Karpas-422 (cell line): ENCODE measurements at regions not wholly inside any gene's neighbourhood (a gene's known extent, or its start where the extent isn't known, plus 50 kb on each side); places are given as distances from the start of the nearest gene placed in this dataset.

Experiments used
- DNase-seq: peaks from one replicate; pipeline ENCODE4 v3.0.0-alpha.2; 2015
- H2AFZ ChIP-seq: fragments of 200-600 bp; sonication (generic); 2 replicates; pipeline ENCODE4 v1.6.1; 2014; ENCODE audit warnings: antibody characterized with exemption, low read length, mixed read lengths
- H3K27ac ChIP-seq: fragments of 200-600 bp; sonication (generic); 2 replicates; pipeline ENCODE4 v1.5.1; 2014; ENCODE audit warnings: mild to moderate bottlenecking, low read length, moderate library complexity
- H3K27me3 ChIP-seq: fragments of 200-600 bp; sonication (generic); 2 replicates; pipeline ENCODE4 v1.6.1; 2014; ENCODE audit warnings: low read length, mixed read lengths
- H3K36me3 ChIP-seq: fragments of 200-600 bp; sonication (generic); 2 replicates; pipeline ENCODE4 v1.6.1; 2014; ENCODE audit warnings: low read length, mixed read lengths; ENCODE audit not compliant: insufficient read depth
- H3K4me1 ChIP-seq: fragments of 200-600 bp; sonication (generic); 2 replicates; pipeline ENCODE4 v1.6.1; 2014; ENCODE audit warnings: mild to moderate bottlenecking, low read length, mixed read lengths
- H3K4me2 ChIP-seq: fragments of 200-600 bp; sonication (generic); 2 replicates; pipeline ENCODE4 v1.6.1; 2014; ENCODE audit warnings: low read length, low read depth, mild to moderate bottlenecking; ENCODE audit not compliant: poor library complexity, severe bottlenecking
- H3K4me3 ChIP-seq: fragments of 200-600 bp; sonication (generic); 2 replicates; pipeline ENCODE4 v1.5.1; 2014; ENCODE audit warnings: mild to moderate bottlenecking, antibody characterized with exemption, low read length, mixed read lengths
- H3K79me2 ChIP-seq: fragments of 200-600 bp; sonication (generic); 2 replicates; pipeline ENCODE4 v1.6.1; 2014; ENCODE audit warnings: mild to moderate bottlenecking, low read length, mixed read lengths
- H3K9ac ChIP-seq: fragments of 200-600 bp; sonication (generic); 2 replicates; pipeline ENCODE4 v1.6.0; 2014; ENCODE audit warnings: low read length
- H3K9me2 ChIP-seq: fragments of 200-600 bp; sonication (generic), shearing (Covaris generic); replicated peaks from 2 replicates; pipeline ENCODE4 v1.6.0; 2014; ENCODE audit warnings: mild to moderate bottlenecking, low read length, moderate library complexity; ENCODE audit not compliant: insufficient read depth
- H3K9me3 ChIP-seq: fragments of 300-700, 200-600 bp; sonication (generic); 2 replicates; pipeline ENCODE4 v1.6.1; 2014; ENCODE audit warnings: low read length, mixed read lengths
- H4K20me1 ChIP-seq: fragments of 200-600 bp; sonication (generic); 2 replicates; pipeline ENCODE4 v1.6.1; 2014; ENCODE audit warnings: mild to moderate bottlenecking, antibody characterized with exemption, low read length, low read depth; ENCODE audit not compliant: insufficient read depth

DNA sequence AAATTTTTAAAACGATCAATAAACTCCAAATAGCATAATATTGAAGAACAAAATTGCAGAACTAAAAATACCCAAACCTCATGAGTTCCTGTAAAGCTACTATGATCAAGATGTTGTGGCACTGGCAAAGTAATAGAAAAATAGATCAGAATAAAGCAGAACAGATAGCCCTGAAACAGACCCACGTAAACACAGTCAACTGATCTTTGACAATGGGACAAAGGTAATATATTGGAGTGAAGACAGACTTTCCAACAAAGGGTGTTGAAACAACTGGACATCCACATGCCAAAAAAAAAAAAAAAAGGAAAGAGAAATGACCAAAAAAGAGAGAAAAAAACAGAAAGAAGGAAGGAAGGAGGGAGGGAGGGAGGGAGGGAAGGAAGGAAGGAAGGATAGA is 138.7 kb downstream of the IRS2 start:
- no peaks in the 10 kb centered on the region for H3K9me2 ChIP-seq
- no peaks in the 10 kb centered on the region for H4K20me1 ChIP-seq
- no peaks in the 10 kb centered on the region for H3K36me3 ChIP-seq
- no peak overlapping the region for H3K4me3 ChIP-seq
- no peak overlapping the region for H3K27ac ChIP-seq
- no peak overlapping the region for H3K4me2 ChIP-seq
- no peaks in the 10 kb centered on the region for H3K79me2 ChIP-seq
- H3K9ac ChIP-seq, result no peak overlapping the region
- no peaks in the 10 kb centered on the region for H3K9me3 ChIP-seq
- no peaks in the 10 kb centered on the region for H3K27me3 ChIP-seq
- H2AFZ ChIP-seq, result no peak overlapping the region
- no peaks in the 10 kb centered on the region for H3K4me1 ChIP-seq
- no peak for DNase-seq

DNA sequence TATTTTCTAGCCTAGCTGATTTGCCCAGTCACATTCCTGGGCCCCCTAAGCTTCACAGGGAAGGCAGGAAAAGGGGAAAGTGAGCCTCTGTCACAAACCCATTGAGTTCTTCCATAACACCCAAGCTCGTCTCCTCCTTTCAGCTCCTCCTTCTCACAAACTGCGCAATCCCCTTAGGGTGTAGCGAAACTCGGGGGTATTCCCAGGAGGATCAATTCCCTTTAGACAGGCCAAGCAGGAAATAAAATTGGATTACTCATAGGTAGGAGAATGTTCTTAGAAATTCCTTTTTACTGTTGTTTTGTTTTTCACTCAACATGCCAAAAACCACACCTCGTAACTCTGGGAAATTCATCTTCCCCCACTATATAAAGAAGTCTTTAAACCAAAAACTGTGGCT is 139.3 kb downstream of the IRS2 start:
- Histone ChIP-seq H4K20me1 (no peaks in the 10 kb centered on the region), H3K9ac (no peak overlapping the region), H3K4me1 (no peaks in the 10 kb centered on the region), H3K4me2 (no peak overlapping the region), H3K9me3 (no peaks in the 10 kb centered on the region), H3K4me3 (no peak overlapping the region), H2AFZ (no peak overlapping the region), H3K79me2 (no peaks in the 10 kb centered on the region), H3K27ac (no peak overlapping the region), H3K27me3 (no peaks in the 10 kb centered on the region), H3K9me2 (no peaks in the 10 kb centered on the region), H3K36me3 (no peaks in the 10 kb centered on the region)
- DNase-seq, result no peak

DNA sequence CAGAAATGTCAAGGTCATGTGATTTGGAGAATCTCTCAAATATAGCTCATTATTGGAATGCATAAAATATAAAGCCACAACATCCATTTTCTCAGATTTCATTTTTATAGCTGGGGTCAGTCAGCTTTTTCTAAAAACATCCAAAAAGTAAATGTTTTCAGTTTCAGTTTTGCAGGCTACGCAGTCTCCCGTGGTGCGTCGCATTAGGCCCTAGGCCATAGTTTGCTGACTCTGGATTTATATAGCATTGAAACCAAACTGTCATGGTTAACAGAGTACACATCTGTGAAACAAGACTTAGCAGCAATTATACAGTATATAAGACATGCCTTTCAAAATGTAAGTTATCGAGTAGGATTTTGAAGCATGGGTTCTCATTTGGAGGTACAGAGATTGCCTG is 140.0 kb downstream of the IRS2 start:
- no peaks in the 10 kb centered on the region for H4K20me1 ChIP-seq
- no peak for DNase-seq

DNA sequence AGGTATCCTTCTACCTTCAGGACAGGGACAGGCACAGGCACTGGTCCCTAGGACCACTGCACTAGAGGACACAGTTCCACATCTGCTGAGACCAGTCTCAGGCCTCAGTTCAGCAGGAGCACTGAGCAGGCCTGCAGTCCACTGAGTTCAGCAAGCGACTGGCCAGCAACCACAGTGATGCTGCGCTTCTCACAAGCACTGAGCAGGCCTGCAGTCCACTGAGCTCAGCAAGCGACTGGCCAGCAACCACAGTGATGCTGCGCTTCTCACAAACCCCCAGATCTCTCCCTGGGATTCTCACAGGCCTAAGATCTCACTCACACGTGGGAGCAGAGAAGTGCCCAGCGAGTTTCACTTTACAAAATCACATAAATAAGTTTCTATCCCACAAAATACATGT is 140.6 kb downstream of the IRS2 start:
- DNase-seq, result no peak
- H2AFZ ChIP-seq, result no peak overlapping the region
- H3K4me2 ChIP-seq, result no peak overlapping the region
- no peak overlapping the region for H3K27ac ChIP-seq
- H3K27me3 ChIP-seq, result no peaks in the 10 kb centered on the region
- H3K79me2 ChIP-seq, result no peaks in the 10 kb centered on the region
- H3K4me3 ChIP-seq, result no peak overlapping the region
- H3K9ac ChIP-seq, result no peak overlapping the region
- H3K4me1 ChIP-seq, result no peaks in the 10 kb centered on the region
- H3K36me3 ChIP-seq, result no peaks in the 10 kb centered on the region
- no peaks in the 10 kb centered on the region for H4K20me1 ChIP-seq
- no peaks in the 10 kb centered on the region; the same call in 1 of the 2 replicates for H3K9me3 ChIP-seq
- H3K9me2 ChIP-seq, result no peaks in the 10 kb centered on the region

More for the DNA sequence above, 140.0 kb downstream of the IRS2 start:
- no peak overlapping the region for H3K4me2 ChIP-seq
- no peaks in the 10 kb centered on the region; the same call in 1 of the 2 replicates for H3K9me3 ChIP-seq
- no peaks in the 10 kb centered on the region for H3K36me3 ChIP-seq
- H3K9ac ChIP-seq, result no peak overlapping the region
- H3K4me1 ChIP-seq, result no peaks in the 10 kb centered on the region
- H3K27me3 ChIP-seq, result no peaks in the 10 kb centered on the region
- no peaks in the 10 kb centered on the region for H3K9me2 ChIP-seq
- no peaks in the 10 kb centered on the region for H3K79me2 ChIP-seq
- H3K4me3 ChIP-seq, result no peak overlapping the region
- H2AFZ ChIP-seq, result no peak overlapping the region
- no peak overlapping the region for H3K27ac ChIP-seq

DNA sequence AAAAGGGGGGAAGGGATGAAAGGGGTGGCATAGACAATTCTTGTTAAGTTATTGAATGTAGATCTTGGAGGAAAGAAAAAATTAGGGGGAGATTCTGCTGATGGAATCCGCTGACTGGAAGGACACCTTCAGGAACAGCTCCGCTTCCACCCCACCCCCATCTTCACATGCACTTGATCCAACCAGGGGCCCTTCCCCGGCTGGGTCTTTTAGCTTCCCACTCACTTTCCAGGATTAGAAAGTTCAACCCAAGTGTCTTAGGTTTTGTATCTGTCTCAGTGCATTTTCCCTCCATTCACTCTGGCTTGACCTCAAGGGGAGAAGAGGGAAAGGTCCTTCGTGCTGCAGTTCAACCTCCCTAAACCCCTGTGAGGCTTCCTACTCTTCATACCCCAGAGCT is 141.4 kb downstream of the IRS2 start:
- no peak for DNase-seq
- no peaks in the 10 kb centered on the region for H4K20me1 ChIP-seq

DNA sequence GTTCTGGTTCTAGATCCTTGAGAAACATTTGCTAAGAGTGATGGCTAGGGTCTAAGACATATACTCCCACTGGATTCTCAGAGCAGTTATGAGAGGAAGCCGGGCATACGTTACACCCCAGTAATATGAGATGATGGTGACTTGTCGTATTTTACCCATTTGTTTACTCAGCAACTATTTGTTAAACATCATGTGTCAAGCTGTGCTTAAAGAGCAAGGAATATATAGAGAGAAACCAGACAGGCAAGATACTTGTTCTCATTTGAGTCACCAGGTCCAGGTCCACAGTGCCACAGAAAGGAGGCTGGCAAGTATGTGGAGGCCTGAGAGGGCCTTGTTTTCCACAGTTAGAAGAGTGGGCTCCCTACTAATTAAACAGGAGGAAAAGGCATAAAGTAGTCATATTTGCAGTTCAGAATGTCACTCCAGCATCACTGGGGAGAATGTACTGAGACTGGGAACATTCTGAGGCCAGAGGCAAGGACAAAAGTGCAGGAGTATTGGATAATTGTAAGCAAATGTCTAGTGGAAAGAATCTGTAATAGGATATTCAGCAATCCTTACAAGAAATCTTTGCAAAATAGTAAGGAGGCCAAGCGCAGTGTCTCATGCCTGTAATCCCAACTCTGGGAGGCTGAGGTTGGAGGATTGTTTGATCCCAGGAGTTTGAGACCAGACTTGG is 142.2 kb downstream of the IRS2 start:
- no peaks in the 10 kb centered on the region for H4K20me1 ChIP-seq
- H3K9me2 ChIP-seq, result no peaks in the 10 kb centered on the region
- no peaks in the 10 kb centered on the region for H3K79me2 ChIP-seq
- no peak overlapping the region for H3K4me2 ChIP-seq
- H3K9ac ChIP-seq, result no peak overlapping the region
- no peaks in the 10 kb centered on the region; the same call in 1 of the 2 replicates for H3K9me3 ChIP-seq
- no peaks in the 10 kb centered on the region for H3K36me3 ChIP-seq
- H3K27ac ChIP-seq, result no peak overlapping the region
- no peak overlapping the region for H2AFZ ChIP-seq
- no peak overlapping the region for H3K4me3 ChIP-seq
- DNase-seq, result no peak
- H3K4me1 ChIP-seq, result no peaks in the 10 kb centered on the region
- H3K27me3 ChIP-seq, result no peaks in the 10 kb centered on the region

More for the DNA sequence above, 141.4 kb downstream of the IRS2 start:
- H3K4me2 ChIP-seq, result no peak overlapping the region
- H3K9me2 ChIP-seq, result no peaks in the 10 kb centered on the region
- H3K9ac ChIP-seq, result no peak overlapping the region
- H2AFZ ChIP-seq, result no peak overlapping the region
- H3K36me3 ChIP-seq, result no peaks in the 10 kb centered on the region
- no peaks in the 10 kb centered on the region for H3K79me2 ChIP-seq
- no peaks in the 10 kb centered on the region for H3K27me3 ChIP-seq
- H3K9me3 ChIP-seq, result no peaks in the 10 kb centered on the region; the same call in 1 of the 2 replicates
- no peak overlapping the region for H3K27ac ChIP-seq
- H3K4me1 ChIP-seq, result no peaks in the 10 kb centered on the region
- no peak overlapping the region for H3K4me3 ChIP-seq

DNA sequence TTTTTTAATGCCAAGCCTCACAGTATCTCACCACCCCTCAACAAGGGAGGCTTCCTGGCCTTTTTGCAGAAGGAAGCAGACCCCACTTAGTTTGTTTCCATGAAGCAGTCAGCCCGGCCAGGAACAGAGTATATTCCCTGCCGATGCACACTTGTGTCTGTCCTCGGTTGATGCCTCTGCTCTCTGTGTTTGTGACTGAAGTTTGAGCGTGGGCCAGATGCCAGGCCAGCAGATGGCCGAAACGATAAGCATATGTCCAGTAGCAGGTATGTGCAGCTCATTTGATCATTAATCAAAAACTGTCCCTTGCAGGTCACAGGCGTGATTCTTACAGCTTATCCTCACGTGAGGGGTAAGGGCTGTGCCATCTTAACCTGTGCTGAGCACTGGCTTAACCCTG is 144.0 kb downstream of the IRS2 start:
- Histone ChIP-seq H3K27me3 (no peaks in the 10 kb centered on the region), H3K9ac (no peak overlapping the region), H3K79me2 (no peaks in the 10 kb centered on the region), H3K9me3 (no peaks in the 10 kb centered on the region; the same call in 1 of the 2 replicates), H4K20me1 (no peaks in the 10 kb centered on the region), H3K36me3 (no peaks in the 10 kb centered on the region), H3K4me2 (no peak overlapping the region), H3K27ac (no peak overlapping the region), H3K9me2 (no peaks in the 10 kb centered on the region), H2AFZ (no peak overlapping the region), H3K4me1 (no peaks in the 10 kb centered on the region), H3K4me3 (no peak overlapping the region)
- no peak for DNase-seq

DNA sequence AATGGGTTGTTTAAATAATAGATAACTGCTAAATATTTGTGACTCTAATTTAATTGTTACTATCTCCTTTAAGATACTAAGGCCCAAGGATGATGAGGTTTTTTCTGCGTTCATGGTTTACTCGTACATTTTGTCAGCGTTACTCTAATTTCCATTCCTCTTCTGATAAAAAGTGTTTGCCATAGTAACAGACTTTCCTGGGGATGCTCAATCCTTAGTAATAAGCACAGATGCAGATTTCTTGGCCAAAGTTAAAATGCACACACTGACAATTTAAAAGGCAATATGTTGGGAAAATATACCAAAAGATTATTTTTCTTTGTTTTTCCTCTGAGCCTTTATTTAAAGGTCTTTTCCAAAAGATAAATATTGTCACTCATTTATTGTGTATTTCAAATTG is 149.6 kb downstream of the IRS2 start:
- no peaks in the 10 kb centered on the region for H3K79me2 ChIP-seq
- H3K27ac ChIP-seq, result no peak overlapping the region
- H3K27me3 ChIP-seq, result no peaks in the 10 kb centered on the region
- no peak for DNase-seq
- H3K4me1 ChIP-seq, result no peaks in the 10 kb centered on the region
- no peaks in the 10 kb centered on the region; the same call in 1 of the 2 replicates for H3K9me3 ChIP-seq
- H3K9me2 ChIP-seq, result no peaks in the 10 kb centered on the region
- no peak overlapping the region for H3K4me2 ChIP-seq
- no peak overlapping the region for H3K9ac ChIP-seq
- no peak overlapping the region for H2AFZ ChIP-seq
- no peak overlapping the region for H3K4me3 ChIP-seq
- H4K20me1 ChIP-seq, result no peaks in the 10 kb centered on the region
- H3K36me3 ChIP-seq, result no peaks in the 10 kb centered on the region
